ENCODE measurements at regions not wholly inside any gene's neighbourhood (a gene's known extent, or its start where the extent isn't known, plus 50 kb on each side); places are given as distances from the start of the nearest gene placed in this dataset.
"Not testable (repeated sequence)": the region's sequence is repeated elsewhere in the genome, so short reads cannot be mapped to it uniquely, and the experiment has no call there.

DNA sequence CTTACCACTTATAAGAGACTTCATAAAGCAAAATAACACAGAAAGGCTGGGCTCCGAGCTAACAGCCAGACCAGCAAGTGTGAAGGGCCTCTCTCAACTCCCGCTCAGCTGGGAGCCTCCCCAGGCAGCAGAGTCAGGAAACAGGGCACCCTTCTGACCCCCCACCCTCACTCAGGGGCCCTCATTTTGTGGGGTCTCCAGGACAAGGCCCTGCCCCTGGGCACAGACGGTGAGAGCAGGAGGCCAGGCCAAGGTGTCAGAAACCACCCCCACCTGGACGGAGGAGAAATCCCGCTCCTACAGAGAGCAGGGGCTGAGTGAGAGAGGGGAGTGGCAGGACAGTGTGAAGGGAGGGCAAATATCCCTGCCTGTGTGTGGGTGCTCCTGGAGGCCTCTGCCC lies 135.8 kb upstream of the FOXD4L5 start:
- Histone ChIP-seq H3K9me3 (no peaks in the 10 kb centered on the region), H3K27ac (no peak overlapping the region), H3K4me1 (no peaks in the 10 kb centered on the region), H3K4me3 (no peak overlapping the region), H3K27me3 (no peaks in the 10 kb centered on the region), H3K36me3 (no peaks in the 10 kb centered on the region)
- in situ Hi-C loops (cut with MboI; ENCODE audit: low pct_ligation_motif_present in 1 of 4, low pct_unique_long_range_greater_than_20kb in 1 of 4, low sequenced_read_pairs in 3 of 4) (no loop called here), intact Hi-C loops (cut with DNase I; ENCODE audit: low total_unique reads) (no loop called here)
- WGBS, 2 donors (ENCODE audit: low coverage in 1 of 2) = 65 to 87% methylated on average over 4 to 5 of the region's 5 CpGs
- DNase-seq = no peak
- TF ChIP-seq CTCF (IDR thresholded peaks at IDR 0.05) (no peak), POLR2A (IDR thresholded peaks at IDR 0.05) (no peak), POLR2AphosphoS5 (IDR thresholded peaks at IDR 0.05) (no peak), EP300 (IDR thresholded peaks at IDR 0.05; ENCODE audit: low read depth) (no peak)

DNA sequence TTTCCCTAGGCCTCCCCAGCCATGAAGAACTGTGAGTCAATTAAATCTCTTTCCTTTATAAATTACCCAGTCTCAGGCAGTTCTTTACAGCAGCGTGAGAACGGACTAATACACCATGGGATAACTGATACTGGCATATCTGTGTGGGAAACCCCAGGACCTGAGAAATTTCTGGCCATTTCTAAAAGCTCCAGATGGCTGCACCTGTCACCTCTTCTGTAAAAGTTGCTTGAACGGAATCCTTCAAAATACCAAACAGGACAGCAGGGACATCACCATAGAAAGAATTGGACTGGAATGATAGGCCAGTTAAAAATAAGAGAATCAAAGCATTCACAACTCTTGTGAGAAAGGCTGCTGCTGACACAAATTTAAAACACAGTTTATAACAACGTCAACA lies 134.0 kb upstream of the FOXD4L5 start:
- in situ Hi-C loops (cut with MboI; ENCODE audit: low pct_ligation_motif_present in 1 of 4, low pct_unique_long_range_greater_than_20kb in 1 of 4, low sequenced_read_pairs in 3 of 4); H3K4me1 ChIP-seq; DNase-seq; H3K4me3 ChIP-seq; H3K27me3 ChIP-seq; H3K27ac ChIP-seq; H3K9me3 ChIP-seq; H3K36me3 ChIP-seq; intact Hi-C loops (cut with DNase I; ENCODE audit: low total_unique reads): not testable (repeated sequence)
- WGBS, 2 donors (ENCODE audit: low coverage in 1 of 2) = 64 to 79% methylated on average over 4 of the region's 4 CpGs

- H3K4me1 ChIP-seq; H3K4me3 ChIP-seq; DNase-seq; H3K36me3 ChIP-seq; H3K27me3 ChIP-seq; in situ Hi-C loops (cut with MboI; ENCODE audit: low pct_ligation_motif_present in 1 of 4, low pct_unique_long_range_greater_than_20kb in 1 of 4, low sequenced_read_pairs in 3 of 4); intact Hi-C loops (cut with DNase I; ENCODE audit: low total_unique reads); H3K9me3 ChIP-seq; H3K27ac ChIP-seq: not testable (repeated sequence)
- 57 to 59% methylated on average over 7 of the region's 7 CpGs for WGBS, 2 donors (ENCODE audit: low coverage in 1 of 2)
Measured at GRCh38 chr9:65416948-65417347, 131.9 kb upstream of the FOXD4L5 start.

DNA sequence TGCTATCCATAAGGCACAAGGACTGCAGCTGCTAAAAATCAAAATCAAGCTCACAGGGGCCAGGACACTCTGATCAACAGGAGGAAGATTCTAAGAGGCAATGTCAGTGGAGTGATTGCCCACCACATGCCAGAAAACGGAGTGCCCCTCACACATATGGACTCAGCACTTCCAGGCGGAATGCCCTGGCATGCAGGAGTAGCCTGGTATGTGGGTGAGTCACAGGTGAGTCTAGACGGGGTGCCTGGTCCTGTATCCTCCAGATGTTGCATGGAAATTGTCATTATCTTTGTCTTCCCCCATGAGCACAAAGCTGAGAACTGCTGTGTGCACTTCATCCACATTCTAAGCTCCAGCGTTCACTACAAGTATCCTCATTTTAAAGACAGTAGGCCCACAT lies 129.2 kb upstream of the FOXD4L5 start:
- H3K9me3 ChIP-seq; H3K4me1 ChIP-seq; H3K27me3 ChIP-seq; in situ Hi-C loops (cut with MboI; ENCODE audit: low pct_ligation_motif_present in 1 of 4, low pct_unique_long_range_greater_than_20kb in 1 of 4, low sequenced_read_pairs in 3 of 4); intact Hi-C loops (cut with DNase I; ENCODE audit: low total_unique reads); DNase-seq; H3K27ac ChIP-seq; H3K36me3 ChIP-seq; H3K4me3 ChIP-seq: not testable (repeated sequence)
- 53% methylated on average over 4 of the region's 4 CpGs; no CpG with 5 or more reads in 1 of the 2 donors for WGBS, 2 donors (ENCODE audit: low coverage in 1 of 2)

DNA sequence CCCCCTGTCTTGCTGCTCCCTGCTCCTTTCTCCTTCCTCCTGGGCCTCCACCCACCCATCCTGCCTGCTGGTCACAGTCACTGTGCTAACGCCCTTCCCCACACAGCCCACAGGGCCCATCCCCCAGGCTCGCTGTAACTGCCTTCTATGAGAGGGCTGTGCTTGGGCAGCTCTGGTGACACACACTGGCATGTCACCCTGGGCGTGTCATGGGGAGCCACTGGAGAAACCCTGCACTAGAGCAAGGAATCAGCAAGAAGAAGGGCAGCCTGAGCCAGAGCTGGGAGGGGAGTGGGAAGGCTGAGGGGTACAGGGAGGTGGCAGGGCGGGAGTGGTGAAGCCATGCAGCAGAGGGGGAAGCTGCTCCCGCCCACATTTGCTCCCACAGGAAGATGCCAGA lies 128.4 kb upstream of the FOXD4L5 start:
- H3K27ac ChIP-seq; in situ Hi-C loops (cut with MboI; ENCODE audit: low pct_ligation_motif_present in 1 of 4, low pct_unique_long_range_greater_than_20kb in 1 of 4, low sequenced_read_pairs in 3 of 4); H3K4me3 ChIP-seq; H3K9me3 ChIP-seq; intact Hi-C loops (cut with DNase I; ENCODE audit: low total_unique reads); H3K4me1 ChIP-seq; H3K36me3 ChIP-seq; H3K27me3 ChIP-seq; DNase-seq: not testable (repeated sequence)
- 54 to 68% methylated on average over 2 to 5 of the region's 5 CpGs for WGBS, 2 donors (ENCODE audit: low coverage in 1 of 2)

- Histone ChIP-seq H3K27me3 (no peaks in the 10 kb centered on the region), H3K9me3 (no peaks in the 10 kb centered on the region), H3K4me3 (no peak overlapping the region), H3K4me1 (no peaks in the 10 kb centered on the region), H3K36me3 (no peaks in the 10 kb centered on the region), H3K27ac (no peak overlapping the region)
- in situ Hi-C loops (cut with MboI; ENCODE audit: low pct_ligation_motif_present in 1 of 4, low pct_unique_long_range_greater_than_20kb in 1 of 4, low sequenced_read_pairs in 3 of 4) = no loop called here
- DNase-seq = no peak
- intact Hi-C loops (cut with DNase I; ENCODE audit: low total_unique reads) = no loop called here
- WGBS, 2 donors (ENCODE audit: low coverage in 1 of 2) = 80% methylated on average over 8 of the region's 8 CpGs; no CpG with 5 or more reads in 1 of the 2 donors
- TF ChIP-seq POLR2AphosphoS5 (IDR thresholded peaks at IDR 0.05) (no peak), CTCF (IDR thresholded peaks at IDR 0.05) (no peak), POLR2A (IDR thresholded peaks at IDR 0.05) (no peak), EP300 (IDR thresholded peaks at IDR 0.05; ENCODE audit: low read depth) (no peak)
Measured at GRCh38 chr9:65411901-65412300, 126.9 kb upstream of the FOXD4L5 start.
